ENCODE measurements at regions not wholly inside any gene's neighbourhood (a gene's known extent, or its start where the extent isn't known, plus 50 kb on each side); places are given as distances from the start of the nearest gene placed in this dataset.

DNA sequence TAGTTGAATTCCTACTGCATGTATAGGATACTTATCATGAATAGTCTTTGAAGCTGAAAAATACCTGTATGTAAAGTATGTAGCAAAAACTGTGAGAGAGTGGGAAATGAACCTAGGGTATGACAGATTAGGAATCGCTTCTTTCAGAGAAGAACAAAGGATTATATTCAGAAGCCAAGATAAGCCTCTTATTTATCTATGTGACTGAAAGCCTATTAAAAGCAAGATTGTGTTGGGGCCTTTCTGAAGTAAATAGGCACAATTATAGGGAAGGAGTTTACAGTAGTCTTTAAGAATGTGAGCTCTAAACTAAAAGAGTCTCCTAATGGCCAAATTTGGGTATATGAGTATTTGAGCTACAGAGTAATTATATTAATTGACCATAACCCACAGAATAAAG is 102.1 kb downstream of the MTERF1 start:
- no peak overlapping the region for H3K4me3 ChIP-seq
- H3K9me3 ChIP-seq, result peaks cover 0 to 5% (median 0%) of the 10 kb centered on the region in 12 donors
- DNase-seq (no peak), ATAC-seq (no peak)
- TF ChIP-seq POLR2A (IDR thresholded peaks at IDR 0.05) (no peak), CTCF (IDR thresholded peaks at IDR 0.05) (no peak)
- 35 to 58% (median 50%) methylated on average over 1 of the region's 1 CpG for WGBS, 4 donors
- H3K27me3 ChIP-seq, result no peaks in the 10 kb centered on the region
- H3K27ac ChIP-seq, result no peak overlapping the region
- H3K36me3 ChIP-seq, result no peaks in the 10 kb centered on the region
- peaks cover 0 to 12% (median 0%) of the 10 kb centered on the region in 12 donors for H3K4me1 ChIP-seq
- intact Hi-C loops (cut with DNase I), result loop anchor here in 2 of 10 donors (5.0 to 10.0 kb wide), 2 partner anchors 94 to 686 kb away; no protein-coding TSS in a partner anchor

- 87 to 93% (median 90%) methylated on average over 5 of the region's 5 CpGs for WGBS, 4 donors
- Histone ChIP-seq H3K36me3 (no peaks in the 10 kb centered on the region), H3K4me1 (peaks cover 0 to 12% (median 0%) of the 10 kb centered on the region in 12 donors), H3K4me3 (no peak overlapping the region), H3K27ac (no peak overlapping the region), H3K27me3 (no peaks in the 10 kb centered on the region), H3K9me3 (peaks cover 0 to 3% (median 0%) of the 10 kb centered on the region in 12 donors)
- intact Hi-C loops (cut with DNase I), result loop anchor here in 8 of 10 donors (5.0 to 10.0 kb wide), 5 partner anchors 493 to 698 kb away; partner anchors contain the start of gene FZD1 (in 2 of the 8)
- DNase-seq (no peak), ATAC-seq (no peak)
- TF ChIP-seq POLR2A (IDR thresholded peaks at IDR 0.05) (no peak), CTCF (IDR thresholded peaks at IDR 0.05) (no peak)
Observed at GRCh38 chr7:91780521-91780920, 100.0 kb downstream of the MTERF1 start.

GRCh38 chr7:91784469-91784868 is 96.0 kb downstream of the MTERF1 start:
- no peaks in the 10 kb centered on the region for H3K27me3 ChIP-seq
- intact Hi-C loops (cut with DNase I), result loop anchor here in 8 of 10 donors (5.0 to 10.0 kb wide), 5 partner anchors 497 to 702 kb away; partner anchors contain the start of gene FZD1 (in 2 of the 8)
- H3K4me1 ChIP-seq, result no peaks in the 10 kb centered on the region
- DNase-seq (no peak), ATAC-seq (peak in 1 of 4 donors; percentile 60)
- TF ChIP-seq CTCF (IDR thresholded peaks at IDR 0.05) (peak in 11 of 12 donors; percentile 8 to 62 (median 41)), POLR2A (IDR thresholded peaks at IDR 0.05) (no peak)
- H3K27ac ChIP-seq, result no peak overlapping the region
- 37 to 41% (median 41%) methylated on average over 3 of the region's 3 CpGs for WGBS, 4 donors
- H3K9me3 ChIP-seq, result no peaks in the 10 kb centered on the region
- no peak overlapping the region for H3K4me3 ChIP-seq
- no peaks in the 10 kb centered on the region for H3K36me3 ChIP-seq

- H3K36me3 ChIP-seq, result no peaks in the 10 kb centered on the region
- no peak for TF ChIP-seq CTCF (IDR thresholded peaks at IDR 0.05)
- no peak overlapping the region for H3K4me3 ChIP-seq
- peaks cover 0 to 4% (median 0%) of the 10 kb centered on the region in 12 donors for H3K9me3 ChIP-seq
- intact Hi-C loops (cut with DNase I), result loop anchor here in 5 of 10 donors (5.0 to 10.0 kb wide), 3 partner anchors 503 to 706 kb away; no protein-coding TSS in a partner anchor
- H3K27ac ChIP-seq, result no peak overlapping the region
- H3K27me3 ChIP-seq, result no peaks in the 10 kb centered on the region
- DNase-seq (no peak), ATAC-seq (no peak)
- H3K4me1 ChIP-seq, result no peaks in the 10 kb centered on the region
- WGBS, 4 donors, result 54 to 67% (median 64%) methylated on average over 2 of the region's 2 CpGs
Observed at GRCh38 chr7:91787931-91788330, 92.6 kb downstream of the MTERF1 start.
